ENCODE measurements at regions not wholly inside any gene's neighbourhood (a gene's known extent, or its start where the extent isn't known, plus 50 kb on each side); places are given as distances from the start of the nearest gene placed in this dataset.

DNA sequence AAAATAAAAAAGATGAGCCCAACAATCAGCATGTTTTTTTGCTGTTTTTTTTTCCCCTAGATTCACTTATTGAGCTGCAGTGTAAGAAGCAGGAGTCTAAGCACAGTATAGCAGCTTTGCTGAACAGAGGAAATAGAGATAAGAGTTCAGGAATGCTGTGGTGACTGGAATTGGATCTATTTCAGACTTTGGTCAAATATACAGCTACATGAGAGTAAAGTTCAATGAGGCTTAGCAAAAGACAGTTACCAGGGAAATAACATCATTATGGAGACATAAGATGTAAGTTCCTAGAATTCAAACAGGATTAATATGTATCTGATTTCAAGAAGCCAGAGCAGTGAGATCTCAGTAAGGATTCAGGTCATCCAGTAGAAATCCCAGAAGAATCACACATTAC, 613.0 kb downstream of the RPS29 start:
- H3K9me3 ChIP-seq = no peaks in the 10 kb centered on the region
- no peaks in the 10 kb centered on the region for H3K4me1 ChIP-seq
- no peak overlapping the region for H3K4me3 ChIP-seq
- no peaks in the 10 kb centered on the region for H3K36me3 ChIP-seq
- H3K27me3 ChIP-seq = no peaks in the 10 kb centered on the region
- intact Hi-C loops (cut with DNase I; ENCODE audit: low total_unique reads) (no loop called here), in situ Hi-C loops (cut with MboI; ENCODE audit: low pct_ligation_motif_present in 1 of 4, low pct_unique_long_range_greater_than_20kb in 1 of 4, low sequenced_read_pairs in 3 of 4) (no loop called here)
- TF ChIP-seq POLR2A (IDR thresholded peaks at IDR 0.05) = no peak
- TF ChIP-seq POLR2AphosphoS5 (IDR thresholded peaks at IDR 0.05) = no peak
- TF ChIP-seq, protein P1, sequence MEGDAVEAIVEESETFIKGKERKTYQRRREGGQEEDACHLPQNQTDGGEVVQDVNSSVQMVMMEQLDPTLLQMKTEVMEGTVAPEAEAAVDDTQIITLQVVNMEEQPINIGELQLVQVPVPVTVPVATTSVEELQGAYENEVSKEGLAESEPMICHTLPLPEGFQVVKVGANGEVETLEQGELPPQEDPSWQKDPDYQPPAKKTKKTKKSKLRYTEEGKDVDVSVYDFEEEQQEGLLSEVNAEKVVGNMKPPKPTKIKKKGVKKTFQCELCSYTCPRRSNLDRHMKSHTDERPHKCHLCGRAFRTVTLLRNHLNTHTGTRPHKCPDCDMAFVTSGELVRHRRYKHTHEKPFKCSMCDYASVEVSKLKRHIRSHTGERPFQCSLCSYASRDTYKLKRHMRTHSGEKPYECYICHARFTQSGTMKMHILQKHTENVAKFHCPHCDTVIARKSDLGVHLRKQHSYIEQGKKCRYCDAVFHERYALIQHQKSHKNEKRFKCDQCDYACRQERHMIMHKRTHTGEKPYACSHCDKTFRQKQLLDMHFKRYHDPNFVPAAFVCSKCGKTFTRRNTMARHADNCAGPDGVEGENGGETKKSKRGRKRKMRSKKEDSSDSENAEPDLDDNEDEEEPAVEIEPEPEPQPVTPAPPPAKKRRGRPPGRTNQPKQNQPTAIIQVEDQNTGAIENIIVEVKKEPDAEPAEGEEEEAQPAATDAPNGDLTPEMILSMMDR (IDR thresholded peaks at IDR 0.05) = no peak
- no peak for TF ChIP-seq EP300 (IDR thresholded peaks at IDR 0.05; ENCODE audit: low read depth)
- no peak for DNase-seq
- no peak overlapping the region for H3K27ac ChIP-seq

DNA sequence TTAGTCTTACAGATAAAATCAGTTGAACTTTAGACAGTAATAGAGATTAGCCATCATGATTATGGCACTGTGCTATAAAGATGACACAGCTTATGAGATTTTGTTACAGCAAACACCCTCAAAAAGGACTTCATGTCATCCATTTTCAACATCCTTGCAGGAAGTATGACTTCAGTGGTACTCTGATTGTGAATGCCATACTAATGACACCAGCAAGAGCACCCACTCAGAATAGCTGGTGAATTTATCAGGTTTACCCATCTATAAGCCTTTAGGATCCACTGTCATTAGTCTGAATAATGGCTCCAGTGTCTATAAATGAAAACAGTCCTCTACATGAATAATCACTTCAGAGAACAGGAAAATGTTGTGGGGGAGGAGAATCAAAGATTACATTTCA, 615.2 kb downstream of the RPS29 start:
- Histone ChIP-seq H3K9me3 (no peaks in the 10 kb centered on the region), H3K36me3 (no peaks in the 10 kb centered on the region), H3K4me1 (no peaks in the 10 kb centered on the region), H3K27me3 (no peaks in the 10 kb centered on the region), H3K27ac (no peak overlapping the region), H3K4me3 (no peak overlapping the region)
- no peak for DNase-seq
- TF ChIP-seq EP300 (IDR thresholded peaks at IDR 0.05; ENCODE audit: low read depth) (no peak), POLR2A (IDR thresholded peaks at IDR 0.05) (no peak), POLR2AphosphoS5 (IDR thresholded peaks at IDR 0.05) (no peak)
- TF ChIP-seq, protein P1 (IDR thresholded peaks at IDR 0.05) = no peak
- in situ Hi-C loops (cut with MboI; ENCODE audit: low pct_ligation_motif_present in 1 of 4, low pct_unique_long_range_greater_than_20kb in 1 of 4, low sequenced_read_pairs in 3 of 4) = no loop called here
- intact Hi-C loops (cut with DNase I; ENCODE audit: low total_unique reads) = no loop called here

DNA sequence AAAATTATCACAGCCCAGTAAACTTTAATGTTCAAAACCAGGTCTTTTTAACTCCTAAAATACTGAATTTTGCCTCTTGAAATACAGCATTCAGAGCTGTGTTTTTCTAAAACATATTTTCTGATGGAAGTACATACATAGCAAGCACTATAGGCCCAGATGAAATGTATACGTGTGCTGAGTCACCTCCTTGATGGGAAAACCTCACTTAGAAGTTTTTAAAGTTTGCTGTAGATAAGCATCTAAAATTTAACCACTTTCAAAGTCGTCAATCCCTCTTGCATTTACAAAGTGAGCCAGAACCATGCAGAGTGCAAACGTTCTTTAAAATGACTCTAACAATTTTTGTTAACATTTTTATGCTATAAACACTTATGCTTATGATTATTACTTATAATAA, 618.8 kb downstream of the RPS29 start:
- in situ Hi-C loops (cut with MboI; ENCODE audit: low pct_ligation_motif_present in 1 of 4, low pct_unique_long_range_greater_than_20kb in 1 of 4, low sequenced_read_pairs in 3 of 4) = no loop called here
- Histone ChIP-seq H3K27me3 (no peaks in the 10 kb centered on the region), H3K9me3 (no peaks in the 10 kb centered on the region), H3K27ac (no peak overlapping the region), H3K4me1 (no peaks in the 10 kb centered on the region), H3K4me3 (no peak overlapping the region), H3K36me3 (no peaks in the 10 kb centered on the region)
- intact Hi-C loops (cut with DNase I; ENCODE audit: low total_unique reads) = no loop called here
- 35 to 38% methylated on average over 3 of the region's 3 CpGs for WGBS, 2 donors (ENCODE audit: low coverage in 1 of 2)
- TF ChIP-seq EP300 (IDR thresholded peaks at IDR 0.05; ENCODE audit: low read depth) (no peak), POLR2AphosphoS5 (IDR thresholded peaks at IDR 0.05) (no peak), POLR2A (IDR thresholded peaks at IDR 0.05) (no peak)
- TF ChIP-seq, protein P1 (IDR thresholded peaks at IDR 0.05) = no peak
- no peak for DNase-seq

DNA sequence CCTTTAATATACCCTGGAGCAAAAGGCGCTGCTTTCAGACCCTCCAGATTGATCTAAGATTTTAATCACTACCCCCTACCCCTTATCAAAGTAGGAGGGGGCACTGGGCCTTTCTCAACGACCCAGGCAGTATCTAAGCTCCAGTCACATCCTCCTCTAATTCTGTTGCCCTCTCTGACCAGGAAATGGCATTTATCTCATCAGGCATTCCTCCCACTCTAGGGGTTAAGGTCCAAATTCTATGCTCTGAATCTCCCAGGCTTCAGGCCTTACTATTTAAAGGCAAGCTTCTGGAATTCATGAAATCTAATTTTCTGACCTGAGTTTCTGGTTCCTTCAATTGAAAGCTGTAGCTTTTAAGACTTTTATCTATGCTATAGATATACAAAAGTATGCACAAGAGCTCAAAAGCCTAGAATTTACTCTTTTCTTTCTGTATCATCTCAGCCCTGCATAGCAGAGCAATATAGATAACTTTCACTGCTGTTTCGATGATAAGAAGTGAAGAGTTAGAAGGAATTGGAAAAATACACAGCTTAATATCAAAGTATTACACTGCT, 622.9 kb downstream of the RPS29 start:
- H3K27ac ChIP-seq = no peak overlapping the region
- TF ChIP-seq, protein P1 (IDR thresholded peaks at IDR 0.05) = no peak
- TF ChIP-seq POLR2AphosphoS5 (IDR thresholded peaks at IDR 0.05) = no peak
- no peak for TF ChIP-seq EP300 (IDR thresholded peaks at IDR 0.05; ENCODE audit: low read depth)
- TF ChIP-seq POLR2A (IDR thresholded peaks at IDR 0.05) = no peak
- H3K4me1 ChIP-seq = no peaks in the 10 kb centered on the region
- WGBS, 2 donors (ENCODE audit: low coverage in 1 of 2) = 48 to 67% methylated on average over 1 to 3 of the region's 3 CpGs
- DNase-seq = no peak
- intact Hi-C loops (cut with DNase I; ENCODE audit: low total_unique reads) = no loop called here
- no peak overlapping the region for H3K4me3 ChIP-seq
- H3K36me3 ChIP-seq = no peaks in the 10 kb centered on the region
- H3K9me3 ChIP-seq = no peaks in the 10 kb centered on the region
- no peaks in the 10 kb centered on the region for H3K27me3 ChIP-seq
- in situ Hi-C loops (cut with MboI; ENCODE audit: low pct_ligation_motif_present in 1 of 4, low pct_unique_long_range_greater_than_20kb in 1 of 4, low sequenced_read_pairs in 3 of 4) = no loop called here
